Neutrophil (primary cell): ENCODE measurements at regions not wholly inside any gene's neighbourhood (a gene's known extent, or its start where the extent isn't known, plus 50 kb on each side); places are given as distances from the start of the nearest gene placed in this dataset.

Experiments used
- H3K27ac ChIP-seq: fragments of 200-600 bp; sonication (generic); 2 replicates; pipeline ENCODE4 v1.5.1; 2016; ENCODE audit warnings: mild to moderate bottlenecking, moderate library complexity
- H3K27me3 ChIP-seq: fragments of 200-600 bp; sonication (generic); 2 replicates; pipeline ENCODE4 v1.6.0; 2016; ENCODE audit warnings: mild to moderate bottlenecking
- H3K36me3 ChIP-seq: fragments of 200-600 bp; sonication (generic); 2 replicates; pipeline ENCODE4 v1.5.1; 2017
- H3K4me1 ChIP-seq, 2 experiments: fragments of 200-600 bp in 1 of 2; sonication (generic) in 1 of 2; 1 replicate in 1 of 2; 2 replicates in 1 of 2; pipeline versions ENCODE4 v1.5.1 to v1.6.1; 2013 to 2016; ENCODE audit warnings: low read depth in 1 of 2, low read length in 1 of 2, mild to moderate bottlenecking in 1 of 2, moderate library complexity in 1 of 2; ENCODE audit not compliant: control insufficient read depth in 1 of 2, insufficient read depth in 1 of 2
- H3K4me3 ChIP-seq, 2 experiments: fragments of 200-600 bp in 1 of 2; sonication (generic) in 1 of 2; 1 replicate in 1 of 2; 2 replicates in 1 of 2; pipeline ENCODE4 v1.5.1; 2013 to 2016; ENCODE audit warnings: low read depth in 1 of 2, low read length in 1 of 2, mild to moderate bottlenecking in 1 of 2, moderate library complexity in 1 of 2
- H3K9me3 ChIP-seq: fragments of 200-600 bp; sonication (generic); 2 replicates; pipeline ENCODE4 v1.5.1; 2016
- TF ChIP-seq, protein P1 (sequence below): fragments of 200-600 bp; sonication (generic); IDR thresholded peaks from 2 replicates; pipeline ENCODE4 v1.5.1; 2016; ENCODE audit warnings: antibody characterized with exemption

DNA sequence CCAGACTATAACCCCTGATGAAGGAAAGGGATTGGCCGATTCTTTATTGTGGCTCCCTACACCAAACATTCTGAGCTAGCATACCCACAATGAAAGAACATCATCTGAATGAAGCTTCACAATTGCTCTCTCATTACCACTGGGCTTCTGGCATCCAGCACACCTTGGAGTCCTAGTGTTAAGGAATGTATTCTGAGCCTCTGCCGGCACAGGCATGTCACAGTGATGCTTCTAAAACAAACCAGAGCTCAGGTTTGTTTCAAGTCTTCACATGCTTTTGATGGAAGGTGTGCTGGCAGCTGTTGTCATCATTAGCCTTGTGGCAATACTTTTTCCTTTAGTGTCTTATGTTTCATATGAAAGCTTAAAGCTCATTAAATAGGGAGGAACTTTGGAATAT is 76.3 kb upstream of the RBBP8 start:
- no peaks in the 10 kb centered on the region for H3K36me3 ChIP-seq
- TF ChIP-seq, protein P1, sequence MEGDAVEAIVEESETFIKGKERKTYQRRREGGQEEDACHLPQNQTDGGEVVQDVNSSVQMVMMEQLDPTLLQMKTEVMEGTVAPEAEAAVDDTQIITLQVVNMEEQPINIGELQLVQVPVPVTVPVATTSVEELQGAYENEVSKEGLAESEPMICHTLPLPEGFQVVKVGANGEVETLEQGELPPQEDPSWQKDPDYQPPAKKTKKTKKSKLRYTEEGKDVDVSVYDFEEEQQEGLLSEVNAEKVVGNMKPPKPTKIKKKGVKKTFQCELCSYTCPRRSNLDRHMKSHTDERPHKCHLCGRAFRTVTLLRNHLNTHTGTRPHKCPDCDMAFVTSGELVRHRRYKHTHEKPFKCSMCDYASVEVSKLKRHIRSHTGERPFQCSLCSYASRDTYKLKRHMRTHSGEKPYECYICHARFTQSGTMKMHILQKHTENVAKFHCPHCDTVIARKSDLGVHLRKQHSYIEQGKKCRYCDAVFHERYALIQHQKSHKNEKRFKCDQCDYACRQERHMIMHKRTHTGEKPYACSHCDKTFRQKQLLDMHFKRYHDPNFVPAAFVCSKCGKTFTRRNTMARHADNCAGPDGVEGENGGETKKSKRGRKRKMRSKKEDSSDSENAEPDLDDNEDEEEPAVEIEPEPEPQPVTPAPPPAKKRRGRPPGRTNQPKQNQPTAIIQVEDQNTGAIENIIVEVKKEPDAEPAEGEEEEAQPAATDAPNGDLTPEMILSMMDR, result no peak
- no peak overlapping the region for H3K27ac ChIP-seq
- no peaks in the 10 kb centered on the region for H3K9me3 ChIP-seq
- no peaks in the 10 kb centered on the region for H3K27me3 ChIP-seq
- H3K4me1 ChIP-seq, result no peaks in the 10 kb centered on the region
- no peak overlapping the region for H3K4me3 ChIP-seq

DNA sequence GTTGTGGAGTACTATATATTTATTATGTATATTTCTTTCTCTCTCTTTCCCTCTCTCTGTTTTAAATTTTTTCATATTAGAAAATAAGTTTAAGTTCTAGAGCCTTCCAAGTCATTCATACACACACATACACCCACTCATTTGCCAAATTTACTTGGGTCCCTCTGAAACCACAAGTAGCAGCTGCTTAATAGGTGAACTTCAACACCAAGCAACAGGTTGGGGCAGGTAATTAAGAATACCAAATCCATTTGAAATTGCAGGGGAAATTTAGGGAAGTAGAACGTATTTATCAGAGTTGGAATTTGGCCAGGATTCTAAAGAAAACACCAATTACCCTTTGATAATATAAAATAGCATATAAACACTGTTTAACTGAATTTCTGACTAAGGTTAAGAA is 75.0 kb upstream of the RBBP8 start:
- Histone ChIP-seq H3K4me1 (no peaks in the 10 kb centered on the region), H3K27ac (no peak overlapping the region), H3K27me3 (no peaks in the 10 kb centered on the region), H3K4me3 (no peak overlapping the region), H3K36me3 (no peaks in the 10 kb centered on the region), H3K9me3 (no peaks in the 10 kb centered on the region)
- TF ChIP-seq, protein P1, result no peak

DNA sequence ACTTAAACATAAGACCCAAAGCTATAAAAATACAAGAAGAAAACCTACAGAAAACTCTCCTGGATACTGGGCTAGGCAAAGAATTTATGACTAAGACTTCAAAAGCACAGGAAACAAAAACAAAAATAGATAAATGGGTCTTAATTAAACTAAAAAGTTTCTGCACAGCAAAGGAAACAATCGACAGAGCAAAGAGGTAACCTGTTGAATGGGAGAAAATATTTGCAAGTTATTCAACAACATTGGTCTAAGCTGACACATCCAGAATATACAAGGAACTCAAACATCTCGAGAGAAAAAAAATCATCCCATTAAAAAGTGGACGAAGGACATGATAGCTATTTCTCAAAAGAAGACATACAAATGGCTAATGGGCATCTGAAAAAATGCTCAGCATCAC is 72.3 kb upstream of the RBBP8 start:
- Histone ChIP-seq H3K27me3 (no peaks in the 10 kb centered on the region), H3K9me3 (no peaks in the 10 kb centered on the region), H3K4me3 (no peak overlapping the region), H3K4me1 (no peaks in the 10 kb centered on the region), H3K27ac (no peak overlapping the region), H3K36me3 (no peaks in the 10 kb centered on the region)
- TF ChIP-seq, protein P1, result no peak

DNA sequence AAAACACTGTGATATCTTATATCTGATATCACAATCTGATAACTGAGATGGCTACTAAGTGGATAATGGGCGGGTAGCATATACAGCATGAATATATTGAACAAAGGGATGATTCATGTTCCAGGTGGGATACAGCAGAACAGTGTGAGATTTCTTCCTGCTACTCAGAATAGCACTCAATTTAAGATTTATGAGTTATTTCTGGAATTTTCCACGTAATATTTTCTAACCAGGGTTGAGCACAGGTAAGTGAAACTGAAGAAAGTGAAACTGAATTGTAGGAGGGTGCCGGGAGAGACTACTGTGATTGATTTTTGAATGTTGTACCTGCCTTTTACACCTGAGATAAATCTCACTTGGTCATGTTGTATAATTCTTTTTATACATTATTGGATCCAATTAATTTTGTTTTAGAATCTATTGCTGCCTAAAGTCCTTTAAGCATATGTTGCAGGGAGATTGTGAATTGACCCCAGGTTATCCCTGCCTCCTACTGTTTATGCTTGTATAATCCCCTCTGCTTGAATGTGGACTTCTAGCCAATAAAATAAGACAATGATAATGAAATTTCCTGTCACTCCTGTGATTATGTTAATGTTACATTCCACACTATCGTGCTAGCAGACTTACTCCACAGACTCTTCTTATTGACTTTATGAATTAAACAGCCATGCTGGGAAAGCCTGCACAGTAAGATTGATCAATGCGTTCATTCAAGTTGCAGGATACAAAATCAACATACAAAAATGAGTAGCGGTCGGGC is 67.6 kb upstream of the RBBP8 start:
- H3K9me3 ChIP-seq, result no peaks in the 10 kb centered on the region
- H3K4me1 ChIP-seq, result no peaks in the 10 kb centered on the region
- TF ChIP-seq, protein P1, result no peak
- no peaks in the 10 kb centered on the region for H3K27me3 ChIP-seq
- no peak overlapping the region for H3K4me3 ChIP-seq
- no peak overlapping the region for H3K27ac ChIP-seq
- H3K36me3 ChIP-seq, result no peaks in the 10 kb centered on the region

DNA sequence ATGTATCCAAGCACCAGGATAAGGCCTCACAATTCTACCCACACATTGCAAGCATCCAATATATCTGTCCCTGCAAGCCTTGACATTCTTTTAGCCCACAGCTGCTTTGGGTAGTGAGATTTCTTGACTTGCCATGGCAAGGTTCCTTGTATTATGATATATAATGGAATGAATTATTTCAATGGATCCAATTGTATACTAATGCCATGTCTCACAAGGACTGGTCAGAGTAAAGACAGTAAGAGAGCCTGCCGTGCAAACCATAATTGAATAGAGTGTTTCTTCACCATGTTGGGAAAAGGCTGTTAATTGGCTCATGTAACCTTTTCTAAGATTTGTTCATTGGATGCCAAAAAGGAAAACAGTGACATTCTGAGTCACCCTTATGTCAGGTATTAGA is 64.3 kb upstream of the RBBP8 start:
- Histone ChIP-seq H3K27ac (no peak overlapping the region), H3K36me3 (no peaks in the 10 kb centered on the region), H3K4me1 (no peaks in the 10 kb centered on the region), H3K27me3 (no peaks in the 10 kb centered on the region), H3K9me3 (no peaks in the 10 kb centered on the region), H3K4me3 (no peak overlapping the region)
- TF ChIP-seq, protein P1, result no peak
